Muscle layer of duodenum (tissue), 2 donors: ENCODE measurements at regions not wholly inside any gene's neighbourhood (a gene's known extent, or its start where the extent isn't known, plus 50 kb on each side); places are given as distances from the start of the nearest gene placed in this dataset.

ENCODE experiments used
- H3K27ac ChIP-seq: one replicate; pipeline ENCODE4 v1.7.0; 2013; ENCODE audit warnings: mild to moderate bottlenecking, low read length
- H3K27me3 ChIP-seq: one replicate; pipeline ENCODE4 v1.7.0; 2013; ENCODE audit warnings: low read depth, mild to moderate bottlenecking, control low read depth, low read length
- H3K36me3 ChIP-seq, 2 donors: one replicate each; pipeline ENCODE4 v1.7.0; 2013; ENCODE audit warnings: low read length in 2 of 2, control low read depth in 1 of 2, mild to moderate bottlenecking in 1 of 2; ENCODE audit not compliant: insufficient read depth in 2 of 2, control insufficient read depth in 1 of 2
- H3K4me1 ChIP-seq, 2 donors: one replicate each; pipeline ENCODE4 v1.7.0; 2013; ENCODE audit warnings: low read length in 2 of 2, mild to moderate bottlenecking in 2 of 2, control low read depth in 1 of 2, moderate library complexity in 1 of 2; ENCODE audit not compliant: insufficient read depth in 2 of 2, control insufficient read depth in 1 of 2
- H3K4me3 ChIP-seq, 2 donors: one replicate each; pipeline ENCODE4 v1.7.0; 2013; ENCODE audit warnings: low read length in 2 of 2, low read depth in 1 of 2, mild to moderate bottlenecking in 1 of 2
- H3K9me3 ChIP-seq, 2 donors: one replicate each; pipeline ENCODE4 v1.7.0; 2013; ENCODE audit warnings: low read length in 2 of 2, control low read depth in 1 of 2, mild to moderate bottlenecking in 1 of 2; ENCODE audit not compliant: control insufficient read depth in 1 of 2
- donor health status: healthy.

DNA sequence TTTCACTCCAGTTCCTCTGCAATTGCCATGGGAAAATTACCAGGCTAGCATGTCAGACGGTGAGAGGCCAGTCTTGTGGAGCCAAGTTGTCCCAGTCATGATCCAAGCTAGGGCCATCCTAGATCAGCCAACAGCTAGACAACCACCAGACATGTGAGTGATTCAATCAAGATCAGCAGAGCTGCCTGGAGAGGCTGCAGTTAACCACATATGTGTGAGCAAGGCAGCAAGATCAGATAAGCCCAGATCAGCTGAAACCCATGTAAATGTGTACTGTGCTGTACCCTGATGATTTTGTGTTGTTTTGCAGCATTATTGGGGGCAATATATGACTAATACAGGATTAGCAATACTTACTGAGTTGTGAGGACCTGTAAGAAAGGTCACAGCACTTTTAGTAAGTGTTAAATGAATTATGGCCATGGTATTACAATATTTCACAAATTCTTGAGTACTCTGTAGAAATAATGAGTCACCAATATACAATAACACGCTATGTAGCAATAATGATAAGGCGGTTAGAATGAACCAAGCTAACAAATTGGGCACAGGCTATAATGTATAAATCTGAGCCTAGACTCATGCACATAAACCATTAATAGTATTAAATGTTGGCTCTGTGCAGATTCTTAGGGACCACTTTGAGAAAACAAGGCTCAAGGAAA, 91.4 kb downstream of the SUDS3 start:
- Histone ChIP-seq H3K4me3 (no peak overlapping the region), H3K36me3 (no peaks in the 10 kb centered on the region), H3K27me3 (no peaks in the 10 kb centered on the region), H3K9me3 (peaks cover 4 to 6% of the 10 kb centered on the region in 2 donors), H3K4me1 (no peaks in the 10 kb centered on the region), H3K27ac (no peak overlapping the region)

- Histone ChIP-seq H3K4me3 (no peak overlapping the region), H3K36me3 (no peaks in the 10 kb centered on the region), H3K9me3 (peaks cover 4 to 6% of the 10 kb centered on the region in 2 donors), H3K27ac (no peak overlapping the region), H3K4me1 (no peaks in the 10 kb centered on the region), H3K27me3 (no peaks in the 10 kb centered on the region)
Observed at GRCh38 chr12:118472940-118473339, 96.6 kb downstream of the SUDS3 start.

DNA sequence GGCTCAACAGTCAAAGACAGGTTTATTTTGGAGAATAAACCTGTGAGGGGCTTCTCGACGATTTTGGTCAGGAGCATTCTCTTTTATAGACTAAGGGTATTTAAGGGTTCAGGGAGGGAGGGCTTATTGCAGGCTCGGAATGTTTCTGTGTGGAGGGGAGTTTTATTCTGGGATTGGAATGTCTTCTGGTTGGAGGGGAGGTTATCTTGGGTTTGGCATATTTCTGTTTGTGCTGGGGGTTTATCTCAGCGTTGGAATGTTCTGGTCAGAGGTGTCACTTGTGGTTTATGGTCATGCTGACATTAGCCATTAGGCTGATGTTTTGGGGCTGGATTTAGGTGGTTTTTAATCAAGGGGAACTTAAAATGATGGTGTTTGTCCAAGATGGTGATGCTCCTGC, 103.9 kb downstream of the SUDS3 start:
- Histone ChIP-seq H3K27ac (no peak overlapping the region), H3K36me3 (no peaks in the 10 kb centered on the region), H3K9me3 (no peaks in the 10 kb centered on the region), H3K27me3 (no peaks in the 10 kb centered on the region), H3K4me1 (no peaks in the 10 kb centered on the region), H3K4me3 (no peak overlapping the region)

GRCh38 chr12:118488034-118488433, 111.7 kb downstream of the SUDS3 start:
- no peak overlapping the region for H3K27ac ChIP-seq
- H3K4me3 ChIP-seq = no peak overlapping the region
- H3K27me3 ChIP-seq = no peaks in the 10 kb centered on the region
- H3K9me3 ChIP-seq = no peaks in the 10 kb centered on the region
- no peaks in the 10 kb centered on the region for H3K36me3 ChIP-seq
- peaks cover 0 to 7% of the 10 kb centered on the region in 2 donors for H3K4me1 ChIP-seq

DNA sequence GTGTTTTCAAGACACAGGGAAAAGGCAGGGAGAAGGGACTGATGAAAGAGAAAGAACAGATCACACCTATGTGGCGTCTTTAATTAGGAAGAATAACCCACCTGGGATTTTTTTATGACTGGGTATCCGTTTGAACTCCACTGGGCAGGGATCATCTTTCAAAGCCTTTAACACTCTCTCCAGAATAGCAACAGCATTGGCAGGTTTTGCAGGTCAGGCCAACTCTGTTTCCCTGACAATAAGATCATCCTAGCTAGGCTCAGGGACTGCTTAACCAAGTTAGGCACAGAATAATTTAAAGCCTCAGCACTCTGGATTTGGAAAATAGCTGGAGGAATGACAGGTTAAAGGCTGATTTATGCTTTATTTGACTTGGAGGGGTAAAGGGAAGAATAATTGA, 117.6 kb downstream of the SUDS3 start:
- Histone ChIP-seq H3K36me3 (no peaks in the 10 kb centered on the region), H3K4me1 (no peaks in the 10 kb centered on the region), H3K4me3 (no peak overlapping the region), H3K27me3 (no peaks in the 10 kb centered on the region), H3K27ac (no peak overlapping the region), H3K9me3 (no peaks in the 10 kb centered on the region)

GRCh38 chr12:118494776-118495175, 118.4 kb downstream of the SUDS3 start:
- Histone ChIP-seq H3K36me3 (no peaks in the 10 kb centered on the region), H3K27ac (no peak overlapping the region), H3K9me3 (no peaks in the 10 kb centered on the region), H3K27me3 (no peaks in the 10 kb centered on the region), H3K4me1 (no peaks in the 10 kb centered on the region), H3K4me3 (no peak overlapping the region)

DNA sequence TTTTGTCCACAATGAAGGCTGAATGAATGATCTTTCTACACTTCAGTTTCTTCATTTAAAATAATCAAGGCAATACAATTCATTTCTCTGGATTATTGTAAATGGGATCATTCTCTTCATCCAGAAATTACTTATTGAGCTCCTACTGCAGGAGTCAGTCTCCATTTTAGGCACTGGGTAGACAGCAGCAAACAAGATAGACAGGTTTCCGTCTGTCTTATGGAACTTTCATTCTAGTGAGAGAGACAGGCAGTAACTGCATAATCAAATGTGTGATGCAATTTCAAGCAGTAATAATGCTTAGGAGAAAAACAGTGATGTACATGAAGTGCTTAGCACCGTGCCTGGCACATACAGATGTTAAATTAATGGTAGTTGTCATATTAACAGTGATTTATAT, 118.9 kb downstream of the SUDS3 start:
- Histone ChIP-seq H3K4me3 (no peak overlapping the region), H3K36me3 (no peaks in the 10 kb centered on the region), H3K4me1 (no peaks in the 10 kb centered on the region), H3K9me3 (no peaks in the 10 kb centered on the region), H3K27ac (no peak overlapping the region), H3K27me3 (no peaks in the 10 kb centered on the region)

DNA sequence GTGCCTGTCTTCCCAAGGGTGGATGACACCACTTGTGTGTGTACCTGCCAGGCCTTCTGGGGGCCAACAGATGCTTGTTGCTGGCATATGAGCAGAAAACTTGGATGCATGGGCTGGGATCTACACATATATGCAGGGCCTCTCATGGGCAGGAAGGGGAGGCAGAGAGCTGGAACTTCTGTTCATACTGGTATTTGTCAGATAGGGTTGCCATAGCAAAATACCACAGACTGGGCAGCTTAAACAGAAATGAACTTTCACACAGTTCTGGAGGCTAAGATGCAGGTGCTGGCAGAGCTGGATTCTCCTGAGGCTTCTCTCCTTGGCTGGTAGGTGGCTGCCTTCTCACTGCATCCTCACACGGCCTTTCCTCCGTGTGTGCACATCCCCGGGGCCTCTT, 121.8 kb downstream of the SUDS3 start:
- no peak overlapping the region for H3K27ac ChIP-seq
- no peak overlapping the region for H3K4me3 ChIP-seq
- H3K36me3 ChIP-seq = no peaks in the 10 kb centered on the region
- H3K27me3 ChIP-seq = no peaks in the 10 kb centered on the region
- no peaks in the 10 kb centered on the region for H3K9me3 ChIP-seq
- no peaks in the 10 kb centered on the region for H3K4me1 ChIP-seq

GRCh38 chr12:118500299-118500698, 123.9 kb downstream of the SUDS3 start:
- no peaks in the 10 kb centered on the region for H3K27me3 ChIP-seq
- H3K4me1 ChIP-seq = no peaks in the 10 kb centered on the region
- no peaks in the 10 kb centered on the region for H3K36me3 ChIP-seq
- H3K27ac ChIP-seq = no peak overlapping the region
- H3K9me3 ChIP-seq = no peaks in the 10 kb centered on the region
- H3K4me3 ChIP-seq = no peak overlapping the region

GRCh38 chr12:118501489-118501888, 125.1 kb downstream of the SUDS3 start:
- H3K36me3 ChIP-seq = no peaks in the 10 kb centered on the region
- no peaks in the 10 kb centered on the region for H3K9me3 ChIP-seq
- no peak overlapping the region for H3K27ac ChIP-seq
- no peaks in the 10 kb centered on the region for H3K4me1 ChIP-seq
- H3K27me3 ChIP-seq = no peaks in the 10 kb centered on the region
- no peak overlapping the region for H3K4me3 ChIP-seq

- no peak overlapping the region for H3K27ac ChIP-seq
Observed at GRCh38 chr12:118503476-118503875, 127.1 kb downstream of the SUDS3 start.

DNA sequence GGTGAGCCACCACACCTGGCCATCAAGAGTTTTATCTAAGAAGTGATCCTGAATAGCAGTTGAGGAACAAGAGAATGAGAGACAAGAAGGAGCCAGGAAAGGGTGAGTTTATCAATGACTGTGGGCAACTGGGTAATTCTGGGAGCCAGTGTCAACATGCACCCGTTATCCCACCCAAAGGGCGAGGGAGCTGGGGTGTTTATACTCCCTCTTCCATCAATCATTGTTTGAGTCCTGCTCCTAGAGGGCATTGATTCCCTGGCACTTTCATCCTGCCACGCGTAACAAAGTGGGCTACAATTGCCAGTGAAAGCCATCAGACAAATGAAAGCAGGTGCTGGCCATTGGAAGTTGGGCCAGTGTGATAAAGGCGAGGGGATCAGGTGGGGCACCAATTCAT, 136.3 kb downstream of the SUDS3 start:
- Histone ChIP-seq H3K27ac (no peak overlapping the region), H3K4me3 (no peak overlapping the region), H3K9me3 (no peaks in the 10 kb centered on the region)

More at GRCh38 chr12:118503476-118503875, 127.1 kb downstream of the SUDS3 start:
- Histone ChIP-seq H3K4me3 (no peak overlapping the region), H3K36me3 (no peaks in the 10 kb centered on the region), H3K9me3 (no peaks in the 10 kb centered on the region), H3K4me1 (no peaks in the 10 kb centered on the region), H3K27me3 (no peaks in the 10 kb centered on the region)

More for the DNA sequence above, 136.3 kb downstream of the SUDS3 start:
- Histone ChIP-seq H3K36me3 (no peaks in the 10 kb centered on the region), H3K27me3 (no peaks in the 10 kb centered on the region), H3K4me1 (no peaks in the 10 kb centered on the region)
